Body of pancreas (tissue), 4 donors: ENCODE measurements at regions not wholly inside any gene's neighbourhood (a gene's known extent, or its start where the extent isn't known, plus 50 kb on each side); places are given as distances from the start of the nearest gene placed in this dataset.
A peak's percentile ranks its signal among the peaks of the same experiment; 100 is the strongest.

Experiments
- ATAC-seq: fragments of 150-250 bp; one replicate; pipeline ENCODE4 v1.9.1; 2016
- DNase-seq, 4 donors: peaks; one replicate each; pipeline ENCODE4 v3.0.0-alpha.2; 2019
- H3K27ac ChIP-seq, 4 donors: fragments of 200-600 bp; sonication (generic); 1 replicate in 3 of 4; 2 replicates in 1 of 4; pipeline versions ENCODE4 v1.5.1 to v1.6.1; 2016 to 2019; ENCODE audit warnings: mild to moderate bottlenecking in 1 of 4, mixed read lengths in 1 of 4, moderate library complexity in 1 of 4
- H3K27me3 ChIP-seq, 2 donors: fragments of 200-600 bp; sonication (generic); one replicate each; pipeline ENCODE4 v1.6.0; 2016; ENCODE audit warnings: mild to moderate bottlenecking in 1 of 2
- H3K36me3 ChIP-seq, 2 donors: fragments of 200-600 bp; sonication (generic); replicated peaks in 1 of 2; 2 replicates each; pipeline ENCODE4 v1.5.1; 2016; ENCODE audit warnings: low read depth in 2 of 2; ENCODE audit not compliant: insufficient read depth in 1 of 2
- H3K4me1 ChIP-seq: fragments of 200-600 bp; sonication (generic); one replicate; pipeline ENCODE4 v1.6.0; 2016
- H3K4me3 ChIP-seq, 2 donors: fragments of 200-600 bp; sonication (generic); 1 replicate in 1 of 2; 2 replicates in 1 of 2; pipeline ENCODE4 v1.5.1; 2016 to 2019
- H3K9me3 ChIP-seq, 3 donors: fragments of 200-600 bp; sonication (generic); 1 replicate in 2 of 3; 2 replicates in 1 of 3; pipeline ENCODE4 v1.5.1; 2016
- POLR2A ChIP-seq, 3 donors: fragments of 450-650 bp; IDR thresholded peaks; one replicate each; pipeline ENCODE4 v1.6.1; 2016; ENCODE audit warnings: antibody characterized with exemption in 3 of 3, mild to moderate bottlenecking in 2 of 3
- WGBS, 2 donors: methylation state at CpG; one replicate each; pipeline ENCODE4 v1.1.5; 2017; 5-methylcytosine and 5-hydroxymethylcytosine counted together
- intact Hi-C: fragments of 100-400 bp; cut with DNase I; formaldehyde crosslinking; loops from one replicate; pipeline ENCODE4 v1.15.1; 2023
- TF ChIP-seq, protein P1 (sequence below), 7 experiments: fragments of 450-650 bp in 4 of 7; fragments of 200-600 bp in 3 of 7; sonication (generic) in 3 of 7; IDR thresholded peaks; one replicate each; pipeline ENCODE4 v1.5.1; 2016 to 2019; ENCODE audit warnings: antibody characterized with exemption in 7 of 7

DNA sequence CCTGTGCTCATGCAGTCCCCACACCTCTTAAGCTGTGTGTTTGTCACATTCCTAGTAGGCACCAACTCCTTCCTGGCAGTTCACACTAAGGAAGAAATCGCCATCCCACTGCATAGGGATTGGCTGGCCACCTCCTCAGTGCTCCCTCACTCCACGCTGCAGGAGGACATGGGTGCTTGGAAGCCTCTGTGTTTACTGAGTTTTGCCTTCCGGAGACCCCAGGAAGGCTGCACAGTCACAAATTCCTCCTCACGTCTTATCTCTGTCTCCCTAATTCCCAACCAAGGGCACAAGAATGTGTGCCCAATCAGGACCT is 93.8 kb upstream of the GALNT2 start:
- Histone ChIP-seq H3K4me3 (no peak overlapping the region), H3K36me3 (no peaks in the 10 kb centered on the region), H3K9me3 (peaks cover 0 to 6% (median 0%) of the 10 kb centered on the region in 3 donors), H3K27ac (no peak overlapping the region), H3K27me3 (no peaks in the 10 kb centered on the region), H3K4me1 (no peaks in the 10 kb centered on the region)
- 88 to 90% methylated on average over 4 of the region's 4 CpGs for WGBS, 2 donors
- TF ChIP-seq POLR2A (IDR thresholded peaks at IDR 0.05) = no peak
- TF ChIP-seq, protein P1, sequence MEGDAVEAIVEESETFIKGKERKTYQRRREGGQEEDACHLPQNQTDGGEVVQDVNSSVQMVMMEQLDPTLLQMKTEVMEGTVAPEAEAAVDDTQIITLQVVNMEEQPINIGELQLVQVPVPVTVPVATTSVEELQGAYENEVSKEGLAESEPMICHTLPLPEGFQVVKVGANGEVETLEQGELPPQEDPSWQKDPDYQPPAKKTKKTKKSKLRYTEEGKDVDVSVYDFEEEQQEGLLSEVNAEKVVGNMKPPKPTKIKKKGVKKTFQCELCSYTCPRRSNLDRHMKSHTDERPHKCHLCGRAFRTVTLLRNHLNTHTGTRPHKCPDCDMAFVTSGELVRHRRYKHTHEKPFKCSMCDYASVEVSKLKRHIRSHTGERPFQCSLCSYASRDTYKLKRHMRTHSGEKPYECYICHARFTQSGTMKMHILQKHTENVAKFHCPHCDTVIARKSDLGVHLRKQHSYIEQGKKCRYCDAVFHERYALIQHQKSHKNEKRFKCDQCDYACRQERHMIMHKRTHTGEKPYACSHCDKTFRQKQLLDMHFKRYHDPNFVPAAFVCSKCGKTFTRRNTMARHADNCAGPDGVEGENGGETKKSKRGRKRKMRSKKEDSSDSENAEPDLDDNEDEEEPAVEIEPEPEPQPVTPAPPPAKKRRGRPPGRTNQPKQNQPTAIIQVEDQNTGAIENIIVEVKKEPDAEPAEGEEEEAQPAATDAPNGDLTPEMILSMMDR (IDR thresholded peaks at IDR 0.05) = no peak
- intact Hi-C loops = no loop called here
- DNase-seq (no peak), ATAC-seq (no peak)

DNA sequence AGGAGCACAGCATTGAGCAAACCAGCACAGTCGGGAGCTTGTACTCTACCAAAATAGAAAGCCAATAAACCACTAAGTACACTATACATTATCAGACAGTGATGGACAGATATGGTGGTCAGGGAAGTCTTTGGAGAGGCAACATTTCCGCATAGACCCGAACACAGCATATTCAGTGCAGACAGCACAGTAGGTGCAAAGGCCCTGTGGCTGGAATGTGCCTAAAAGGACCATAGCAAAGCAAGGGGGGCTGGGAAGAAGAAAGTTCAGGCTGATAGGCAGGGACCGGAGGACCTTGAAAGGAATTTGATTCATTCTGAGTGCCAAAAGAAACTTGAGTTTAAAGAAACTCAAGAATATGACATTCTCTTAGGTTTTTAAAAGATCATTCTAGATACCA is 92.0 kb upstream of the GALNT2 start:
- Histone ChIP-seq H3K36me3 (no peaks in the 10 kb centered on the region), H3K4me1 (no peaks in the 10 kb centered on the region), H3K27ac (no peak overlapping the region), H3K4me3 (no peak overlapping the region), H3K27me3 (no peaks in the 10 kb centered on the region), H3K9me3 (peaks cover 0 to 6% (median 0%) of the 10 kb centered on the region in 3 donors)
- TF ChIP-seq, protein P1 (IDR thresholded peaks at IDR 0.05) = no peak
- TF ChIP-seq POLR2A (IDR thresholded peaks at IDR 0.05) = no peak
- intact Hi-C loops = no loop called here
- DNase-seq (no peak), ATAC-seq (no peak)
- 81 to 88% methylated on average over 4 of the region's 4 CpGs for WGBS, 2 donors

DNA sequence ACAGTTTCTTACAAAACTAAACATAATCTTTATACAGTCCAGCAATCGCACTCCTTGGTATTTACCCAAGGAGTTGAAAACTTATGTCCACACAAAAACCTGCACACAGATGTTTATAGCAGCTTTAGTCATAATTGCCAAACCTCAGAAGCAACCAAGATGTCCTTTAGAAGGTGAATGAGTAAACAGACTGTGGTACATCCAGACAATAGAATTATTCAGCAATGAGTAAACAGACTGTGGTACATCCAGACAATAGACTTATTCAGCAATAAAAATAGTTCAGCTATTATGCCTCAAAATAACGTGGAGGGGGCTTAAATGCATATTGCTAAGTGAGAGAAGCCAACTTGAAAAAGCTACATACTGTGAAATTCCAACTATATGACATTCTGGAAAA is 87.0 kb upstream of the GALNT2 start:
- no peak for ATAC-seq
- no peak overlapping the region for H3K27ac ChIP-seq
- intact Hi-C loops = no loop called here
- H3K4me3 ChIP-seq = no peak overlapping the region
- H3K36me3 ChIP-seq = no peaks in the 10 kb centered on the region
- no peaks in the 10 kb centered on the region for H3K27me3 ChIP-seq
- TF ChIP-seq, protein P1 (IDR thresholded peaks at IDR 0.05) = no peak
- TF ChIP-seq POLR2A (IDR thresholded peaks at IDR 0.05) = no peak
- no peak for DNase-seq
- H3K9me3 ChIP-seq = peaks cover 0 to 6% (median 0%) of the 10 kb centered on the region in 3 donors
- 22 to 46% methylated on average over 2 of the region's 2 CpGs for WGBS, 2 donors
- no peaks in the 10 kb centered on the region for H3K4me1 ChIP-seq

DNA sequence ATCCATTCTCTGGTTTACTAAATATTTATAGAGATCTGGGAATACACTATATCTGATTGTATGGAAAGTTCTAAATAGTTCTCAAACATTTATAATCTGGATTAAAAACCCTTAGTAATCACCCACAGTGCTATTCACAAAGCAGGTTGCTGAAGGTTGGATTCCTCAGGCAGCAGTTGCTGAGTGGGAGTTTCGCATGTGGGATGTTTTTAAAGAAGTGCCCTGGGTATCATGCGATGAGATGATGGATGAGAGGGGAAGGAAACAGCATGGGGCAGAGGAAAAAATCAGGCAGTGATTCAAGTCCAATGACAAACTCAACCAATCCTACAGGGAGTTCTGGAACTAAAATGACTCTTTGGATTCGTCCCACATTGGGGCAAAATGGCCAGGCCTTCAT is 85.3 kb upstream of the GALNT2 start:
- Histone ChIP-seq H3K4me3 (no peak overlapping the region), H3K36me3 (no peaks in the 10 kb centered on the region), H3K27me3 (no peaks in the 10 kb centered on the region), H3K9me3 (no peaks in the 10 kb centered on the region), H3K27ac (no peak overlapping the region), H3K4me1 (no peaks in the 10 kb centered on the region)
- TF ChIP-seq, protein P1 (IDR thresholded peaks at IDR 0.05) = no peak
- no peak for TF ChIP-seq POLR2A (IDR thresholded peaks at IDR 0.05)
- intact Hi-C loops = no loop called here
- ATAC-seq = no peak
- no peak for DNase-seq
- 82 to 87% methylated on average over 3 of the region's 3 CpGs for WGBS, 2 donors

DNA sequence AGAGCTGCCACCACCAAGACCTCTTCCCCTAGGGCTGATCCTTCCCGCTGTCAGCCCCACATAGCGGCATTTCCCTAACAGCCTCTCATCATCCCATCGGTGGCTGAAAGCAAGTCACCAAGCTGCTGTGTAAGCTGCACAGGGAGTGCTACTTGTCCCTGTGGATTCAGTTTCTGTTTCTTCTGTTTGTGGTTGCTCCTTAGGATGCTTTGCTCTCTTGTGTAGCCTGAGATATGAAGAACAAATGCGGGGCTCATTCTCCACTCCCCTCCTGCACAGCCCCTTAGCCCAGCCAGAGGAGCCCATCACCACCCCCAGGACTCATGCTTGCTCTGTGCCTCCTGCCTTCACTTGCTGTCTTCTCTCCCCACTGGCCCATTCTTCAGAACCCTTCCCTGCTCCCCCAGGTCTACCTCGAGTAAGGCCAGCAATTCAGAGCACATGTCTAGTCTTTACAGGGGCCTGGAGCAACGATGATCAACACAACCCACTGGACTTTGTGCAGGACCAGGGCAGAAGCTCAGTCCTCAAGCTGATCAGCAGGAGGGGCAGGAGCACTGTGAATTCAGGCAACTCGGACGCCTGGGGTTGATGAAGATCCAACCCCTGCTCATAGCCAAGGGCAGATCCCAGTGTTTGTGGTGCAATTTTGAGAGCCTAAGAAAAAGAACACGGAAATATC is 82.6 kb upstream of the GALNT2 start:
- Histone ChIP-seq H3K4me3 (no peak overlapping the region), H3K4me1 (no peaks in the 10 kb centered on the region), H3K27me3 (no peaks in the 10 kb centered on the region), H3K27ac (no peak overlapping the region), H3K36me3 (no peaks in the 10 kb centered on the region), H3K9me3 (no peaks in the 10 kb centered on the region)
- WGBS, 2 donors = 81 to 84% methylated on average over 9 of the region's 9 CpGs
- TF ChIP-seq, protein P1 (IDR thresholded peaks at IDR 0.05) = peak in 1 of 7 experiments; percentile 20
- no peak for TF ChIP-seq POLR2A (IDR thresholded peaks at IDR 0.05)
- no peak for ATAC-seq
- intact Hi-C loops = no loop called here
- no peak for DNase-seq
